OCI-LY7 (cell line): ENCODE measurements at regions not wholly inside any gene's neighbourhood (a gene's known extent, or its start where the extent isn't known, plus 50 kb on each side); places are given as distances from the start of the nearest gene placed in this dataset.

ENCODE experiments used
- BruUV-seq: library from RNA; stranded (reverse); fragments of 400-500 nt; replicated peaks from 2 replicates; lab custom pipeline; 2021; lab: Mats Ljungman, UMichigan
- CTCF ChIA-PET: fragments of 300-600 bp; sonication (Branson Sonifier 250); formaldehyde crosslinking; loops from one replicate; lab custom pipeline; 2022; ENCODE audit warnings: antibody characterized with exemption; ENCODE audit not compliant: unreplicated experiment; lab: Charles Lee
- POLR2A ChIA-PET: fragments of 300-600 bp; sonication (Branson Sonifier 250); formaldehyde crosslinking; loops from one replicate; lab custom pipeline; 2022; ENCODE audit warnings: antibody characterized with exemption; lab: Charles Lee
- DNase-seq: peaks from one replicate; pipeline ENCODE4 v3.0.0-alpha.2; 2015; ENCODE audit warnings: low spot score
- H2AFZ ChIP-seq: fragments of 200-600 bp; sonication (generic), shearing (Covaris generic); 2 replicates; pipeline ENCODE4 v1.6.1; 2014; ENCODE audit warnings: mild to moderate bottlenecking, antibody characterized with exemption, low read length, moderate library complexity
- H3K27ac ChIP-seq: fragments of 200-600 bp; sonication (generic); 2 replicates; pipeline ENCODE4 v1.5.1; 2014; ENCODE audit warnings: mixed run types, low read depth, mild to moderate bottlenecking, moderate library complexity, low read length, inconsistent platforms; ENCODE audit not compliant: poor library complexity, severe bottlenecking
- H3K36me3 ChIP-seq: fragments of 200-600 bp; sonication (generic); 2 replicates; pipeline ENCODE4 v1.6.1; 2014; ENCODE audit warnings: mild to moderate bottlenecking, antibody characterized with exemption, low read length, moderate library complexity, mixed read lengths; ENCODE audit not compliant: insufficient read depth
- H3K4me1 ChIP-seq: fragments of 200-600 bp; sonication (generic); 2 replicates; pipeline ENCODE4 v1.5.1; 2014; ENCODE audit warnings: mild to moderate bottlenecking, low read length; ENCODE audit not compliant: insufficient read depth, poor library complexity, severe bottlenecking
- H3K4me2 ChIP-seq: fragments of 200-600 bp; sonication (generic); 2 replicates; pipeline ENCODE4 v1.6.1; 2014; ENCODE audit warnings: mild to moderate bottlenecking, low read length
- H3K4me3 ChIP-seq: fragments of 200-600 bp; sonication (generic); 2 replicates; pipeline ENCODE4 v1.5.1; 2014; ENCODE audit warnings: mild to moderate bottlenecking, low read depth, low read length; ENCODE audit not compliant: poor library complexity, severe bottlenecking
- H3K79me2 ChIP-seq: fragments of 200-600 bp; sonication (generic); 2 replicates; pipeline ENCODE4 v1.6.1; 2016; ENCODE audit warnings: low read depth, mild to moderate bottlenecking, low read length, moderate library complexity, mixed read lengths; ENCODE audit not compliant: insufficient read depth
- H3K9me2 ChIP-seq: fragments of 200-600 bp; sonication (generic); 2 replicates; pipeline ENCODE4 v1.6.1; 2016; ENCODE audit warnings: mild to moderate bottlenecking, low read length, mixed read lengths; ENCODE audit not compliant: insufficient read depth
- H3K9me3 ChIP-seq: fragments of 200-600 bp; sonication (generic); 2 replicates; pipeline ENCODE4 v1.6.1; 2014; ENCODE audit warnings: mild to moderate bottlenecking, mixed run types, low read length, mixed read lengths
- H4K20me1 ChIP-seq: fragments of 200-600 bp; sonication (generic); 2 replicates; pipeline ENCODE4 v1.6.1; 2014; ENCODE audit warnings: mild to moderate bottlenecking, antibody characterized with exemption, low read length, moderate library complexity, mixed read lengths; ENCODE audit not compliant: insufficient read depth
- EZH2phosphoT487 ChIP-seq: fragments of 200-600 bp; sonication (generic); IDR thresholded peaks from 2 replicates; pipeline ENCODE4 v1.6.1; 2018; ENCODE audit warnings: low read depth, borderline replicate concordance, mild to moderate bottlenecking, mixed run types, antibody characterized with exemption, low read length, moderate library complexity, mixed read lengths
- intact Hi-C: fragments of 100-400 bp; cut with micrococcal nuclease; formaldehyde crosslinking; loops from one replicate; pipeline ENCODE4 v1.10.0; 2022; ENCODE audit not compliant: unreplicated experiment
- TF ChIP-seq, protein P1 (sequence below): fragments of 200-600 bp; sonication (generic); conservative IDR thresholded peaks from 2 replicates; pipeline ENCODE4 v1.5.1; 2014; ENCODE audit warnings: mild to moderate bottlenecking, antibody characterized with exemption, low read length, moderate library complexity, mixed read lengths

DNA sequence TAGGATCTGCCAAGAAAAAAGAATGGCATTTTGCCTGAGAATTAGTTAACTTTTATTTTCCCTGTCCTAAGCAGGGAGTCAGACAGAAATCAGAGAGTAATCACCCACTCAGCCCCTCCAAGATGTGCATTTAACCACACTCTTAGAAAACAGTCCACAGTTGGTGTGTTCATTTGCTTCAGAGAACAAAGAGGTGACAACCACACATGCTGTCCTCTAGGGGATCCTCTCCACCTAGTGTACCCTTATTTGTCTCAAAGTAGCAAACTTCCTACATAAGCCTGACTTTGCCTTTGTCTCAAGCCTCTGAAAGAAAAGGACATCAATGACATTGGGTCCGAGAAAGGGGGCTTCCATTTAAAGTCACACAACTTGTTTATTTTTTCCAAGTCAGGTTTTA, 107.0 kb upstream of the RFC3 start:
- H3K79me2 ChIP-seq, result no peaks in the 10 kb centered on the region
- intact Hi-C loops, result no loop called here
- H3K9me2 ChIP-seq, result no peaks in the 10 kb centered on the region
- peak overlapping the region; percentile 18; the same call in 1 of the 2 replicates for H3K4me2 ChIP-seq
- peak overlapping the region; percentile 71 for H2AFZ ChIP-seq
- H3K4me1 ChIP-seq, result peaks cover 11% of the 10 kb centered on the region
- H4K20me1 ChIP-seq, result no peaks in the 10 kb centered on the region
- H3K27ac ChIP-seq, result no peak overlapping the region
- H3K4me3 ChIP-seq, result no peak overlapping the region
- peak; percentile 45 for DNase-seq
- no peaks in the 10 kb centered on the region; the same call in 1 of the 2 replicates for H3K36me3 ChIP-seq
- BruUV-seq, result no TSS peak
- POLR2A ChIA-PET, result interaction anchor here (1.0 kb wide), 1 partner anchor 10 kb away, joined by 3 read pairs; no protein-coding TSS in a partner anchor
- H3K9me3 ChIP-seq, result 0 out of 2 replicates have a peak, but pooled peaks cover 8% of the 10 kb centered on the region
- CTCF ChIA-PET, result no interaction called here
- TF ChIP-seq EZH2phosphoT487, result no peak
- TF ChIP-seq, protein P1, sequence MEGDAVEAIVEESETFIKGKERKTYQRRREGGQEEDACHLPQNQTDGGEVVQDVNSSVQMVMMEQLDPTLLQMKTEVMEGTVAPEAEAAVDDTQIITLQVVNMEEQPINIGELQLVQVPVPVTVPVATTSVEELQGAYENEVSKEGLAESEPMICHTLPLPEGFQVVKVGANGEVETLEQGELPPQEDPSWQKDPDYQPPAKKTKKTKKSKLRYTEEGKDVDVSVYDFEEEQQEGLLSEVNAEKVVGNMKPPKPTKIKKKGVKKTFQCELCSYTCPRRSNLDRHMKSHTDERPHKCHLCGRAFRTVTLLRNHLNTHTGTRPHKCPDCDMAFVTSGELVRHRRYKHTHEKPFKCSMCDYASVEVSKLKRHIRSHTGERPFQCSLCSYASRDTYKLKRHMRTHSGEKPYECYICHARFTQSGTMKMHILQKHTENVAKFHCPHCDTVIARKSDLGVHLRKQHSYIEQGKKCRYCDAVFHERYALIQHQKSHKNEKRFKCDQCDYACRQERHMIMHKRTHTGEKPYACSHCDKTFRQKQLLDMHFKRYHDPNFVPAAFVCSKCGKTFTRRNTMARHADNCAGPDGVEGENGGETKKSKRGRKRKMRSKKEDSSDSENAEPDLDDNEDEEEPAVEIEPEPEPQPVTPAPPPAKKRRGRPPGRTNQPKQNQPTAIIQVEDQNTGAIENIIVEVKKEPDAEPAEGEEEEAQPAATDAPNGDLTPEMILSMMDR, result peak; percentile 55

DNA sequence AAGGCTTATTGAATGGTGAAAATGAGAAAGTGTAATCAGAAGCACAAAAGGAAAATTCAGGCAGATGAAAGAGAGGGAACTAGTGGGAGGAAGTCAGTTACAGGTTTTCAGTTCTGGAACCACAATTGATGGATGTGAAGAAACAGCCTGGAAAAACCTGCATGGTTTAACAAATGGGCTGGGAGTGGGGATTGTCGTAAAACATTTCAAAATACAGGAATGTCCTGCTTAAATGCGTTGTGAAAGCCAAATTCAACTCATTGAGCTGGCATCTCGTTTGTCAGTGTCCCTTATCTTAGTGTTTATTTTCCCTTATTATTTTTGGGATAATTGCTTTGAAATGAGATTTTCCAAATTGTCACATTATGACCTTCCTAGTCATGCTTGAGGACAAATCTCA, 106.5 kb upstream of the RFC3 start:
- Histone ChIP-seq H3K9me3 (0 out of 2 replicates have a peak, but pooled peaks cover 4% of the 10 kb centered on the region), H3K27ac (no peak overlapping the region), H3K79me2 (no peaks in the 10 kb centered on the region), H3K4me3 (no peak overlapping the region), H4K20me1 (no peaks in the 10 kb centered on the region), H2AFZ (peak overlapping the region; percentile 71; the same call in 1 of the 2 replicates), H3K4me1 (peaks cover 11% of the 10 kb centered on the region), H3K4me2 (no peak overlapping the region; the same call in 1 of the 2 replicates), H3K9me2 (no peaks in the 10 kb centered on the region), H3K36me3 (no peaks in the 10 kb centered on the region; the same call in 1 of the 2 replicates)
- no peak for TF ChIP-seq EZH2phosphoT487
- TF ChIP-seq, protein P1, result no peak
- BruUV-seq, result no TSS peak
- no peak for DNase-seq
- ChIA-PET CTCF (no interaction called here), POLR2A (interaction anchor here (1.0 kb wide), 1 partner anchor 10 kb away, joined by 3 read pairs; no protein-coding TSS in a partner anchor)
- intact Hi-C loops, result no loop called here

DNA sequence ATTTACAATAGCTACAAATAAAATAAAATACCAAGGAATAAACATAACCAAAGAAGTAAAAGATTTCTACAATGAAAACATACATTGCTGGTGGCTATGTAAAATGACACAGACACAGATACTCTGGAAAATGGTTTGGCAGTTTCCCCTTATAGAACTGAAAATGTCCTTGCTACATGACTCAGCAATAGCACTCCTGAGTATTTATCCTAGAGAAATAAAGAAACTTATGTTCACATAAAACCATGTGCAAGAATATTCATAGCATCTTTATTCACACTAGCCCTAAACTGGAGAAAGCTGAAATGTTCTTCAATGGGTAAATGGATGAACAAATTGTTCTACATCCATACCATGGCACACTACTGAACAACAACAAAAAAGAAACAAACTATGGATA, 100.2 kb upstream of the RFC3 start:
- CTCF ChIA-PET, result no interaction called here
- TF ChIP-seq EZH2phosphoT487, result no peak
- TF ChIP-seq, protein P1, result no peak

More for the DNA sequence above, 100.2 kb upstream of the RFC3 start:
- POLR2A ChIA-PET, result interaction anchor here (0.5 to 1.4 kb wide), 6 partner anchors 8 to 724 kb away, joined by 3 read pairs; no protein-coding TSS in a partner anchor
- H3K9me2 ChIP-seq, result no peaks in the 10 kb centered on the region
- no peak overlapping the region for H3K4me2 ChIP-seq
- peaks cover 5% of the 10 kb centered on the region for H3K4me1 ChIP-seq
- H4K20me1 ChIP-seq, result no peaks in the 10 kb centered on the region
- 0 out of 2 replicates have a peak, but pooled peaks cover 7% of the 10 kb centered on the region for H3K9me3 ChIP-seq
- no peaks in the 10 kb centered on the region for H3K79me2 ChIP-seq
- DNase-seq, result no peak
- BruUV-seq, result no TSS peak
- H3K27ac ChIP-seq, result no peak overlapping the region
- no peaks in the 10 kb centered on the region; the same call in 1 of the 2 replicates for H3K36me3 ChIP-seq
- intact Hi-C loops, result no loop called here
- H3K4me3 ChIP-seq, result no peak overlapping the region
- H2AFZ ChIP-seq, result no peak overlapping the region
